Natural killer cell (primary cell): ENCODE measurements at regions not wholly inside any gene's neighbourhood (a gene's known extent, or its start where the extent isn't known, plus 50 kb on each side); places are given as distances from the start of the nearest gene placed in this dataset.

Source experiments
- ATAC-seq, 3 donors: fragments of 150-1000 bp in 2 of 3; fragments of 200-7000 bp in 1 of 3; cut with Tn5 transposase; 1 replicate in 1 of 3; 2 replicates in 2 of 3; pipeline ENCODE4 v1.10.0; 2021; ENCODE audit warnings: mild to moderate bottlenecking in 2 of 3, moderate library complexity in 2 of 3
- DNase-seq, 2 donors: peaks; one replicate each; pipeline versions ENCODE4 v3.0.0 to v3.0.0-alpha.2; 2013 to 2021; ENCODE audit warnings: mixed read lengths in 1 of 2
- H3K27ac ChIP-seq: one replicate; pipeline ENCODE4 v1.5.1; 2013; ENCODE audit warnings: mild to moderate bottlenecking, low read length
- H3K27me3 ChIP-seq: one replicate; pipeline ENCODE4 v1.6.1; 2013; ENCODE audit warnings: low read length; ENCODE audit not compliant: control insufficient read depth, insufficient read depth
- H3K36me3 ChIP-seq: one replicate; pipeline ENCODE4 v1.6.1; 2013; ENCODE audit warnings: low read length; ENCODE audit not compliant: control insufficient read depth, insufficient read depth
- H3K4me1 ChIP-seq: one replicate; pipeline ENCODE4 v1.6.1; 2013; ENCODE audit warnings: low read length; ENCODE audit not compliant: control insufficient read depth, insufficient read depth
- H3K4me3 ChIP-seq: one replicate; pipeline ENCODE4 v1.5.1; 2013; ENCODE audit warnings: low read length
- H3K9me3 ChIP-seq: one replicate; pipeline ENCODE4 v1.6.1; 2013; ENCODE audit warnings: low read length; ENCODE audit not compliant: control insufficient read depth, insufficient read depth
- H3K27ac Mint-ChIP-seq, 2 donors: one replicate each; pipeline ENCODE4 v1.8.0; 2022; ENCODE audit warnings: mild to moderate bottlenecking in 2 of 2, mixed read lengths in 2 of 2, moderate library complexity in 1 of 2
- H3K27me3 Mint-ChIP-seq, 2 donors: one replicate each; pipeline ENCODE4 v1.8.0; 2022; ENCODE audit warnings: low read depth in 2 of 2, mixed read lengths in 2 of 2
- H3K36me3 Mint-ChIP-seq: one replicate; pipeline ENCODE4 v1.8.0; 2022; ENCODE audit warnings: mixed read lengths
- H3K4me1 Mint-ChIP-seq, 2 donors: one replicate each; pipeline ENCODE4 v1.8.0; 2022; ENCODE audit warnings: mixed read lengths in 2 of 2
- H3K4me3 Mint-ChIP-seq: one replicate; pipeline ENCODE4 v1.8.0; 2022; ENCODE audit warnings: mild to moderate bottlenecking, moderate library complexity, mixed read lengths
- H3K9me3 Mint-ChIP-seq, 2 donors: one replicate each; pipeline ENCODE4 v1.8.0; 2022; ENCODE audit warnings: mixed read lengths in 2 of 2
- CTCF ChIP-seq: fragments of 200-600 bp; IDR thresholded peaks from one replicate; pipeline ENCODE4 v1.8.0; 2022; ENCODE audit warnings: antibody characterized with exemption
- WGBS: methylation state at CpG from one replicate; pipeline ENCODE4 v1.1.7; 2013; ENCODE audit warnings: missing lambda C conversion rate; ENCODE audit not compliant: insufficient coverage; 5-methylcytosine and 5-hydroxymethylcytosine counted together
- intact Hi-C: fragments of 100-400 bp; cut with micrococcal nuclease; formaldehyde crosslinking; loops from one replicate; pipeline ENCODE4 v1.14.2; 2022

DNA sequence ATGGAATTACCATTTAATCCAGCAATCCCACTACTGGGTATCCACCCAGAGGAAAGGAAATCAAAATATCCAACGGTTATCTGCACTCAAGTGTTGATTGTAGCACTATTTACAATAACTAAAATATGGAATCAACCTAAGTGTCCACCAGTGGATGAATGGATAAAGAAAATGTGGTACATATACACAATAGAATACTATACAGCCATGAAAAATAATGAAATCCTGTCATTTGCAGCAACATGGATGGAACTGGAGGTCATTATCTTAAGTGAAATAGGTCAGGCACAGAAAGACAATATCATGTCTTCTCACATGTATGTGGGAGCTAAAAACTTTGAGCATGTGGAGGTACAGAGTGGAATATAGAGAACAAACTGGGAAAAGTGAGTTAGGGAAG is 92.9 kb upstream of the ARHGEF7 start:
- no peak overlapping the region for H3K27ac ChIP-seq
- Mint-ChIP-seq H3K27me3 (peaks cover 17% of the 10 kb centered on the region in 2 donors), H3K4me1 (no peaks in the 10 kb centered on the region), H3K27ac (no peak overlapping the region), H3K9me3 (peaks cover 5 to 7% of the 10 kb centered on the region in 2 donors), H3K36me3 (peaks cover 7% of the 10 kb centered on the region), H3K4me3 (no peak overlapping the region)
- no CpG with 5 or more reads among the region's 1 CpG for WGBS
- TF ChIP-seq CTCF = no peak
- no peak overlapping the region for H3K4me3 ChIP-seq
- ATAC-seq (no peak), DNase-seq (no peak)
- intact Hi-C loops = no loop called here
- H3K36me3 ChIP-seq = no peaks in the 10 kb centered on the region
- H3K4me1 ChIP-seq = no peaks in the 10 kb centered on the region
- peaks cover 9% of the 10 kb centered on the region for H3K9me3 ChIP-seq
- H3K27me3 ChIP-seq = peaks cover 10% of the 10 kb centered on the region

DNA sequence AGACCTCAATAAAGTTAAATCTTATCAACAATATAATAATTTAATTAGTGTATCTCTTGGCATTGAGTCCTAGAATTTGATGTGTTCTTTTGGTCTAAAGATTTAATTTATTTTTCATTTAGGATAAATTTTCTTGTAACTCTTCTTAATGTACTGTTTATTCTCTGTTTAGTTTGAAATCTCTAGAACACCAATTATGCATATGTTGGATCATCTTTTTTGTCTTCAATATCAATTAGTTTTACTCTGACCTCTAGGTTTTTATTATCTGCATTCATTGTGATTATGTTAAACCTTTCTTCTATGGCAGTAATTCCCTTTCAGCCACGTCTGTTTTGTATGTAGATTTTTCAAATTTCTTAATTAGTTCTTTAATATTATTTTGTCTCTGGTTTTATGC is 93.8 kb upstream of the ARHGEF7 start:
- H3K4me3 Mint-ChIP-seq = no peak overlapping the region

GRCh38 chr13:111020546-111020945 is 94.6 kb upstream of the ARHGEF7 start:
- no peak overlapping the region for H3K4me3 Mint-ChIP-seq
- peaks cover 7% of the 10 kb centered on the region for H3K36me3 Mint-ChIP-seq
- H3K27ac Mint-ChIP-seq = no peak overlapping the region
- Histone ChIP-seq H3K27ac (no peak overlapping the region), H3K36me3 (no peaks in the 10 kb centered on the region), H3K9me3 (peaks cover 9% of the 10 kb centered on the region), H3K27me3 (peaks cover 10% of the 10 kb centered on the region), H3K4me1 (no peaks in the 10 kb centered on the region), H3K4me3 (no peak overlapping the region)
- DNase-seq (no peak), ATAC-seq (no peak)
- H3K27me3 Mint-ChIP-seq = peaks cover 15 to 25% of the 10 kb centered on the region in 2 donors
- 88% methylated on average over 6 of the region's 6 CpGs for WGBS
- H3K9me3 Mint-ChIP-seq = peaks cover 5 to 7% of the 10 kb centered on the region in 2 donors
- no peak for TF ChIP-seq CTCF
- intact Hi-C loops = no loop called here
- H3K4me1 Mint-ChIP-seq = no peaks in the 10 kb centered on the region

More for the DNA sequence above, 93.8 kb upstream of the ARHGEF7 start:
- Histone ChIP-seq H3K36me3 (no peaks in the 10 kb centered on the region), H3K4me3 (no peak overlapping the region), H3K4me1 (no peaks in the 10 kb centered on the region), H3K27ac (no peak overlapping the region), H3K9me3 (peaks cover 9% of the 10 kb centered on the region), H3K27me3 (peaks cover 10% of the 10 kb centered on the region)
- DNase-seq (no peak), ATAC-seq (no peak)
- WGBS = no CpG with 5 or more reads among the region's 1 CpG
- no peaks in the 10 kb centered on the region for H3K4me1 Mint-ChIP-seq
- peaks cover 15 to 22% of the 10 kb centered on the region in 2 donors for H3K27me3 Mint-ChIP-seq
- H3K36me3 Mint-ChIP-seq = peaks cover 7% of the 10 kb centered on the region
- TF ChIP-seq CTCF = no peak
- intact Hi-C loops = no loop called here
- peaks cover 5 to 7% of the 10 kb centered on the region in 2 donors for H3K9me3 Mint-ChIP-seq
- H3K27ac Mint-ChIP-seq = no peak overlapping the region

DNA sequence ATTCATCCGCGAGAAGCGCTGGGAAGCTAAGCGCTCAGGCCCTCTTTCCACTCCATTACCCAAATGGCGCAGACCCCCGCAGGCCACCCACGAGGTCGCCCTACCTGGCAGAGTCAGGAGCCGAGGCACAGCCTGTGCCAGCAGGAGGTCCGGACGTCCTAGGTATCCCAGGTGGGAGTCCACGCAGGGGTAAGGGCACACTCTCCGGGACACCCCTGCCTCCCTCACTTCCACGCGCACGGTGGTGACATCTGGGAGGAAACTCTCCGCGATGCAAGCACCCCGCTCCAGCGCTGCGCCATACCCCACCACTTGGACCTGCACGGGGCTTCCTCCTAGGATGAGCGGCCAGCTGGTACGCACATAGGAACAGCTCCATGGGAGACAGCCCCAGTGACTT is 95.1 kb upstream of the ARHGEF7 start:
- Histone ChIP-seq H3K4me1 (no peaks in the 10 kb centered on the region), H3K36me3 (no peaks in the 10 kb centered on the region), H3K27ac (no peak overlapping the region), H3K9me3 (peaks cover 9% of the 10 kb centered on the region), H3K27me3 (peaks cover 10% of the 10 kb centered on the region), H3K4me3 (no peak overlapping the region)
- no peak overlapping the region for H3K27ac Mint-ChIP-seq
- 96% methylated on average over 24 of the region's 24 CpGs for WGBS
- no peaks in the 10 kb centered on the region for H3K4me1 Mint-ChIP-seq
- no peak for ATAC-seq
- peaks cover 5 to 7% of the 10 kb centered on the region in 2 donors for H3K9me3 Mint-ChIP-seq
- peaks cover 15 to 25% of the 10 kb centered on the region in 2 donors for H3K27me3 Mint-ChIP-seq
- H3K4me3 Mint-ChIP-seq = no peak overlapping the region
- no peak for DNase-seq
- intact Hi-C loops = no loop called here
- no peak for TF ChIP-seq CTCF
- H3K36me3 Mint-ChIP-seq = peaks cover 7% of the 10 kb centered on the region
